ENCODE measurements at regions not wholly inside any gene's neighbourhood (a gene's known extent, or its start where the extent isn't known, plus 50 kb on each side); places are given as distances from the start of the nearest gene placed in this dataset.
"Not testable (repeated sequence)": the region's sequence is repeated elsewhere in the genome, so short reads cannot be mapped to it uniquely, and the experiment has no call there.

DNA sequence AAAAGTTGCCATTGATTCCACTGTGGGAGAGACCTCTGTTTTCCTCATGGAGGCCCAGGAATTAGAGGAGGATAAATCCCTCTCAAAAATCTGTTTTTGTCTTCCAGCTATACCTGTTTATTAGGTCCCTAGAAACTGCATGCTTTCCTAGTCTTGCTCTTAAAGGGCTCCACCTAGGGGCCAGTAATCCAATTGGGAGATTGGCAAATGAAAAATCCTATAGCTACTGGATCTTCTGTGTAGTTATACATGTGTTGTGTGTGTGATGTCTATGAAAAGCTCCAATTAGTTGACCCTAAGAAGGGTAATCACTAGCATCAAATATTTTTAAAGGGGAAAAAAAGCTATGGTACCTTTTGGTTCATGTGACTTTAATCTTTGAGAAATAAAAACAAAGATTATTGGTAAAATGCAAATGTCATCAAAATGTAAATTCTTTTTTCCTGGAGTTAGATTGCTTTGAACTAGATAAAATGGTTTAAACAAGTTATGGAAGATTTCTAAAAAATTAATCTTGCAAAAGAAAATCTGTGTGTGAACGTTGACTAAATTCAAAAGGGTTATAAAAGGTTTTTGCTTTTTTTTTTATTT lies 63.4 kb upstream of the C1QTNF9B start:
- H3K4me3 ChIP-seq (ENCODE audit: low read length in 3 of 3): no peak overlapping the region
- no peak overlapping the region for H3K27ac ChIP-seq (ENCODE audit: low read depth, low read length)
- no peaks in the 10 kb centered on the region for H3K9me3 ChIP-seq (ENCODE audit: control insufficient read depth in 3 of 3, low read length in 3 of 3)
- H3K4me1 ChIP-seq (ENCODE audit: control insufficient read depth in 3 of 3, insufficient read depth in 3 of 3, low read length in 3 of 3): no peaks in the 10 kb centered on the region
- no peaks in the 10 kb centered on the region for H3K27me3 ChIP-seq (ENCODE audit: control insufficient read depth in 3 of 3, insufficient read depth in 3 of 3, low read length in 3 of 3)
- H3K36me3 ChIP-seq (ENCODE audit: control insufficient read depth in 3 of 3, insufficient read depth in 3 of 3, low read length in 3 of 3): no peaks in the 10 kb centered on the region
- H3K9ac ChIP-seq (ENCODE audit: low read depth in 1 of 3, low read length in 3 of 3): no peak overlapping the region

DNA sequence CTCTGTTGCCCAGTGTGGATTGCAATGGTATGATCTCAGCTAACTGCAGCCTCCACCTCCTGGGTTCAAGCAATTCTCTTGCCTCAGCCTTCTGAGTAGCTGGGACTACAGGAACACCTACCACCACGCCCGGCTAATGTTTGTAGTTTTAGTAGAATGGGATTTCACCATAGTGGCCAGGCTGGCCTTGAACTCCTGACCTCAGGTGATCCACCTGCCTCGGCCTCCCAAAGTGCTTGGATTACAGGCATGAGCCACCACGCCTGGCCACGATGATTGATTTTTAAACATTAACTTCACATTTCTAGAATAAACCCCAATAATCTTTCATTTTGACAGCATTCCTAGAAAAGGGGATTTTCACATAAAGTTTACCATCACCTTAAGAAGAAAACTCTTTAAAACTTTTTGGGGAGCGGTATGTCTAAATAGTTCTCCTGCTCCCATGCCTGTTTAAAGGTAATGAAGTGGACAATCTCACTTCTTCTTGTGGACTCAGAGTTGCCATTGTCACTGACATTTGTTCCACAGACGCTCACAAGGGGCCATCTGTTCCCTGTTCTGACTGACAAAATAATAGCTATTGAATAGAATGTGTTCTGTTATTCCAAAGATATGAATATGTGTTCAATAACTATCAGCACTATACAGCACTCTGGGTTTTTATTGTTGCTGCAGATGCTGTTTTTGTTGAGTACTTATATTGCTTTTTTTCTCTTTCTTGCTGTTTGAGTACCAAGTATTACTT lies 66.1 kb upstream of the C1QTNF9B start:
- Histone ChIP-seq H3K27ac (ENCODE audit: low read depth, low read length) (no peak overlapping the region), H3K27me3 (ENCODE audit: control insufficient read depth in 3 of 3, insufficient read depth in 3 of 3, low read length in 3 of 3) (no peaks in the 10 kb centered on the region), H3K4me3 (ENCODE audit: low read length in 3 of 3) (no peak overlapping the region), H3K9me3 (ENCODE audit: control insufficient read depth in 3 of 3, low read length in 3 of 3) (no peaks in the 10 kb centered on the region), H3K4me1 (ENCODE audit: control insufficient read depth in 3 of 3, insufficient read depth in 3 of 3, low read length in 3 of 3) (no peaks in the 10 kb centered on the region), H3K9ac (ENCODE audit: low read depth in 1 of 3, low read length in 3 of 3) (no peak overlapping the region), H3K36me3 (ENCODE audit: control insufficient read depth in 3 of 3, insufficient read depth in 3 of 3, low read length in 3 of 3) (no peaks in the 10 kb centered on the region)

DNA sequence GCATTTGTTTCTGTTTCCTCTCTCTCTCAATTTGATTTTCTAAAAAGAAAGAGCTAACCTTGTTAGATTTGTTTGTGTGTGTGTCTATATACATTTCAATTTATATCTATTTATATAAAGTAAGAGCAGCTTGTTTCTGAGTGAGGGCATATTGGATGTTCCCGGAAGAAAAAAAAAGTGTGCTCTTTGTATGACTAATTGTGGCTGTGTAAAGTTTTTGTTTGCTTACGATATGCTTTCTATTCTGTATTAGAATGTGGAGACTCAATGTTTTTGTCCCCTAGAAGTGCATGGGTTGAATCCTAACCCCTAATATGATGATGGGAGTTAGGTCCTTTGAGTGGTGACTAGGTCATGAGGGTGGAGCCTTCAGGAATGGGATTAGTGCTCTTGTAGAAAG lies 66.6 kb upstream of the C1QTNF9B start:
- Histone ChIP-seq H3K36me3 (ENCODE audit: control insufficient read depth in 3 of 3, insufficient read depth in 3 of 3, low read length in 3 of 3) (no peaks in the 10 kb centered on the region), H3K27ac (ENCODE audit: low read depth, low read length) (no peak overlapping the region), H3K9ac (ENCODE audit: low read depth in 1 of 3, low read length in 3 of 3) (no peak overlapping the region), H3K9me3 (ENCODE audit: control insufficient read depth in 3 of 3, low read length in 3 of 3) (no peaks in the 10 kb centered on the region), H3K4me1 (ENCODE audit: control insufficient read depth in 3 of 3, insufficient read depth in 3 of 3, low read length in 3 of 3) (no peaks in the 10 kb centered on the region), H3K27me3 (ENCODE audit: control insufficient read depth in 3 of 3, insufficient read depth in 3 of 3, low read length in 3 of 3) (no peaks in the 10 kb centered on the region), H3K4me3 (ENCODE audit: low read length in 3 of 3) (no peak overlapping the region)

DNA sequence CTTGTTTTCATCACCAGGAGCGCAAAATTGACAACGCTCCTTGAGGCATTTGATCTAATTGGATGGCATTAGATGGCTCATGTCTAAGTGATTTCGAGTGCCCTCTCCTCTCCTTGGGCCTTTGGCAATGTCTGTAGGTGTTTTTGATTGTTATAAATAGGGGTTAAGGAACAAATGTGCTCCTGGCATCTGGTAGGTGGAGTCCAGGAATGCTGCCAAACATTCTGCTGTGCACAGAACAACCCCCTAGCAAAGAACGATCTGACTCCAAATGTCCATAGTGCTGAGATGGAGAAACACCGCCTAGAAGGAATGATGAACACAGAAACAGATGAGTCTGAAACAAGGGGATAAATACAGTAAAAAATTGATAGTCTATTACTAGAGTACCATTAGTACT lies 68.0 kb upstream of the C1QTNF9B start:
- Histone ChIP-seq H3K9me3 (ENCODE audit: control insufficient read depth in 3 of 3, low read length in 3 of 3) (no peaks in the 10 kb centered on the region), H3K4me1 (ENCODE audit: control insufficient read depth in 3 of 3, insufficient read depth in 3 of 3, low read length in 3 of 3) (no peaks in the 10 kb centered on the region), H3K27ac (ENCODE audit: low read depth, low read length) (no peak overlapping the region), H3K9ac (ENCODE audit: low read depth in 1 of 3, low read length in 3 of 3) (no peak overlapping the region), H3K4me3 (ENCODE audit: low read length in 3 of 3) (no peak overlapping the region), H3K36me3 (ENCODE audit: control insufficient read depth in 3 of 3, insufficient read depth in 3 of 3, low read length in 3 of 3) (no peaks in the 10 kb centered on the region), H3K27me3 (ENCODE audit: control insufficient read depth in 3 of 3, insufficient read depth in 3 of 3, low read length in 3 of 3) (no peaks in the 10 kb centered on the region)

DNA sequence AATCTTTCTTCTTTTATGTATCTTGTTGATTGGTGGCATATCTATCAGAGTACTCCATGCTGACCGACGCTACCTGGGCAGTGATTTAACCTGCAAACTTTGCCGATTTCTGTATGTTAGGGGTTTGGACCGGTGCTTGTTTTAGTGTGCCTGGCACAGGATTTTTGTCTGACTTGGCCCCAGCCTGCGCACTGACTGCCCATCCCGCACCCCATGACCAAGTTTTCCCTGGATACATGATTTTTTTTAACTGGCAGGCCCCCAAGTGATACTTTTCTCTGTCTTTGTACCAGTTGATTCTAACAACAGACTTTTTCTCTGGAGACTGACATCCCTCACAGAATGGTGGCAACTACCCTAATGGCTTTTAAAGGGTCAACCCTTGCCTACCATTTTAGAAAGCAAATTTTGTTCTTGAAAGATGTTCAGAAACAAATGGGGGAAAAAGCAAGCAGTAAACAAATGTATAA lies 69.0 kb upstream of the C1QTNF9B start:
- no peaks in the 10 kb centered on the region for H3K36me3 ChIP-seq (ENCODE audit: control insufficient read depth in 3 of 3, insufficient read depth in 3 of 3, low read length in 3 of 3)
- H3K9ac ChIP-seq (ENCODE audit: low read depth in 1 of 3, low read length in 3 of 3): no peak overlapping the region
- H3K27me3 ChIP-seq (ENCODE audit: control insufficient read depth in 3 of 3, insufficient read depth in 3 of 3, low read length in 3 of 3): no peaks in the 10 kb centered on the region
- H3K4me3 ChIP-seq (ENCODE audit: low read length in 3 of 3): peak overlapping the region in 1 of 3 donors; percentile 26
- H3K27ac ChIP-seq (ENCODE audit: low read depth, low read length): no peak overlapping the region
- H3K9me3 ChIP-seq (ENCODE audit: control insufficient read depth in 3 of 3, low read length in 3 of 3): no peaks in the 10 kb centered on the region
- H3K4me1 ChIP-seq (ENCODE audit: control insufficient read depth in 3 of 3, insufficient read depth in 3 of 3, low read length in 3 of 3): no peaks in the 10 kb centered on the region

DNA sequence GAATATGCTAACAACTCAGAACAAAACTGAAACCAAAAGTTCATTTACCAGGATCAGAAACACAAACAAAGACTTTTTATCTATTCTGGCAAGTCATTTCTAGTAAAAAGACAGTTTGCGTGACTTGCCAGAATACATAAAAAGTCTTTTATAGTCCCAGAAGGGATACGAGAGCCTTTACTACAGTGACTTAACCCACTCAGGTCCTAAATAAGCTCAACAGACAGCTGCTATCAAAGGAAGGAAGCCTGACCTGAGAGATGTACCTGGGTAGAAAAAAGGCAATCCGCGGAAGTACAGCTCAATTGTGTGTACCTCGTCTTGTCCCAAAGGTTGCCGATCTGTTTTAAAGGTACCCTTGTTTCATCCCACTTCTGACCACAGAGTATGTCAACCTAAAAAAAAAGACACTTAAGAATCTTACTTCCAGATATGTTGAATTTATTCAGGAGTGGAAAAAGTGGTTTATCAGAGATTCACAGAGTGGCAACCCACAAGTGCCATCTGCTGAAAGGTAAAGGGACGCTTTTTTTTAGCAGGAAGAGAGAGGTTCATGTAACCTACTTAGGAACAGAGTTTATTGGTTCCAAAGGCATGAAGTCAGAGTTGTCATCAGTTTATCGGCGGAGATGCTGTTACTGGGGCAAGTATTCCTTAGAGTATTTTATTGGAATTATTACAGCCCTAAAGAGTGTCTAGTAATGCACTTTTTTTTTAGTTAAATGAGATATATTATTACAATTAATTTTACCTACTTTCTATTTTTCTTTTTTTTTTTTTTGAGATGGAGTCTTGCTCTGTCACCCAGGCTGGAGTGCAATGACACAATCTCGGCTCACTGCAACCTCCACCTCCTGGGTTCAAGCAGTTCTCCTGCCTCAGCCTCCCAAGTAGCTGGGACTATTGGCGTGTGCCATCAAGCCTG lies 69.7 kb upstream of the C1QTNF9B start:
- Histone ChIP-seq H3K9ac (ENCODE audit: low read depth in 1 of 3, low read length in 3 of 3) (no peak overlapping the region), H3K9me3 (ENCODE audit: control insufficient read depth in 3 of 3, low read length in 3 of 3) (no peaks in the 10 kb centered on the region), H3K36me3 (ENCODE audit: control insufficient read depth in 3 of 3, insufficient read depth in 3 of 3, low read length in 3 of 3) (no peaks in the 10 kb centered on the region), H3K4me1 (ENCODE audit: control insufficient read depth in 3 of 3, insufficient read depth in 3 of 3, low read length in 3 of 3) (no peaks in the 10 kb centered on the region), H3K27me3 (ENCODE audit: control insufficient read depth in 3 of 3, insufficient read depth in 3 of 3, low read length in 3 of 3) (no peaks in the 10 kb centered on the region), H3K27ac (ENCODE audit: low read depth, low read length) (no peak overlapping the region), H3K4me3 (ENCODE audit: low read length in 3 of 3) (peak overlapping the region in 1 of 3 donors; percentile 26)

DNA sequence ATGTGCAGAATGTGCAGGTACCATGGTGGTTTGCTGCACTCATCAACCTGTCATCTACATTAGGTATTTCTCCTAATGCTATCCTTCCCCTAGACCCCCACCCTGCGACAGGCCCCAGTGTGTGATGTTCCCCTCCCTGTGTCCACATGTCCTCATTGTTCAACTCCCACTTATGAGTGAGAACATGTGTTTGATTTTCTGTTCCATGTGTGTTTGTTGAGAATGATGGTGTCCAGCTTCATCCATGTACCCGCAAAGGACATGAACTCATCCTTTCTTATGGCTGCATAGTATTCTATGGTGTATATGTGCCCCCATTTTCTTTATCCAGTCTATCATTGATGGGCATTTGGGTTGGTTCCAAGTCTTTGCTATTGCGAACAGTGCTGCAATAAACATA lies 70.5 kb upstream of the C1QTNF9B start:
- not testable (repeated sequence) for H3K9ac ChIP-seq (ENCODE audit: low read depth in 1 of 3, low read length in 3 of 3); H3K27ac ChIP-seq (ENCODE audit: low read depth, low read length); H3K4me1 ChIP-seq (ENCODE audit: control insufficient read depth in 3 of 3, insufficient read depth in 3 of 3, low read length in 3 of 3); H3K27me3 ChIP-seq (ENCODE audit: control insufficient read depth in 3 of 3, insufficient read depth in 3 of 3, low read length in 3 of 3); H3K4me3 ChIP-seq (ENCODE audit: low read length in 3 of 3); H3K36me3 ChIP-seq (ENCODE audit: control insufficient read depth in 3 of 3, insufficient read depth in 3 of 3, low read length in 3 of 3); H3K9me3 ChIP-seq (ENCODE audit: control insufficient read depth in 3 of 3, low read length in 3 of 3)

DNA sequence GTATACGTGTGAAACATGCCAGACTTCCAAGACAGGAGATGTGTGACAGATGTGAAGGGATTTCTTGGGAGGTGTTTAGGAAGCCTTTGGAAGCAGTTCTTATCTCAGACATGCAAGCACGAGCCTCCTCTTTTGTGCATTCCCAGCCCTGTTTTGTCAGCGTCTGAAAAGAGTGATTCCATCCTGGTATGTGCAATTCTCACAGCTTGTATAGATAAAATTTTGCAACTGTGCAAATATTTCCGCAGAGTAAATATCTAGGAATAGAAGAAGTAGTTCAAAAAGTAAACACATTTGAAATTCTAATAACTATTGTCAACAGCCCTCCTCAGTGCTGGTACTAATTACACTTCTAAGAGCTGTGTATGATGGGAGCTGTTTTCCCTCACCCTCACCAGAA lies 72.3 kb upstream of the C1QTNF9B start:
- no peaks in the 10 kb centered on the region for H3K9me3 ChIP-seq (ENCODE audit: control insufficient read depth in 3 of 3, low read length in 3 of 3)

DNA sequence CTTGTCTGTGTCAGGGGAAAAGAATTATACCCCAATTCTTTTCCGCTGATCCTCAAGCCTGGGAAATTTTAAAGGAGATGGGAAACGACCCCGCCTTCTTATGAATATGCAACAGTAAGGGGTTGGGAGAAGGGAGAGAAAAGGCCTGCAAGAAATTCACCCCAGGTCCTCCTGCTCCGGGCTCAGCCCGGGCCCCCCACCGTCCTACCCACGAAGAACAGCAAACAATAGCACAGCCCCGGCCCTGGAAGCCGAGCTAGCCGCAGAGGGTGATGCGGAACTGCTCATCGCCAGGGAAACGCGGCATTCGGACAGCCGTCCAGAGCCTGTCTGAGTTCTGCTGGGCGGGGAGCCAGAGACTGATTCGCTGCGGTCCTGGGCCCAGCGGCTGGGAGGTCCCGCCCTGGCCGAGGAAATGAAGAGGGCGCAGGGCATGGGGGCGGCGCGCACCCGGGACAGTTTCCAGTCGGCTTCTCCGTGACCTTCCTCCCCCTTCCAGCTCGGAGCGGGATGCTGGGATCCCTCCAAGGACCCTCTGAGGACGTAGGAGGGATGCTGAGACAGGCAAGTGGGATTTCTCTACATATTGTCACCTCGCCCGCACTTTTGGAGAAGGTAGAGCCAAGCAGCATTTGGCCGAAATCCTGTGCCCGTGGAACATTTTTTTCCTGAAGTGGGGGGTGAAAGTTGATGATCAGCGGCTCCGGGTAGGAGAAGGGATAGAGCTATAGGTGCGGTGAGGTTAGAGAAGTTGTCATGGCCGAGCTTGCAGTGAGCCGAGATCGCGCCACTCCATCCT lies 82.3 kb upstream of the C1QTNF9B start:
- Histone ChIP-seq H3K9me3 (ENCODE audit: control insufficient read depth in 3 of 3, low read length in 3 of 3) (no peaks in the 10 kb centered on the region), H3K4me3 (ENCODE audit: low read length in 3 of 3) (peak overlapping the region; percentile 68 to 81 (median 73)), H3K27ac (ENCODE audit: low read depth, low read length) (peak overlapping the region; percentile 64), H3K27me3 (ENCODE audit: control insufficient read depth in 3 of 3, insufficient read depth in 3 of 3, low read length in 3 of 3) (peaks cover 3 to 20% (median 20%) of the 10 kb centered on the region in 3 donors), H3K4me1 (ENCODE audit: control insufficient read depth in 3 of 3, insufficient read depth in 3 of 3, low read length in 3 of 3) (peaks cover 3 to 13% (median 12%) of the 10 kb centered on the region in 3 donors), H3K36me3 (ENCODE audit: control insufficient read depth in 3 of 3, insufficient read depth in 3 of 3, low read length in 3 of 3) (no peaks in the 10 kb centered on the region), H3K9ac (ENCODE audit: low read depth in 1 of 3, low read length in 3 of 3) (peak overlapping the region; percentile 40 to 65 (median 59))

More for the DNA sequence above, 72.3 kb upstream of the C1QTNF9B start:
- Histone ChIP-seq H3K36me3 (ENCODE audit: control insufficient read depth in 3 of 3, insufficient read depth in 3 of 3, low read length in 3 of 3) (no peaks in the 10 kb centered on the region), H3K27ac (ENCODE audit: low read depth, low read length) (no peak overlapping the region), H3K9ac (ENCODE audit: low read depth in 1 of 3, low read length in 3 of 3) (no peak overlapping the region), H3K4me3 (ENCODE audit: low read length in 3 of 3) (no peak overlapping the region), H3K27me3 (ENCODE audit: control insufficient read depth in 3 of 3, insufficient read depth in 3 of 3, low read length in 3 of 3) (no peaks in the 10 kb centered on the region), H3K4me1 (ENCODE audit: control insufficient read depth in 3 of 3, insufficient read depth in 3 of 3, low read length in 3 of 3) (no peaks in the 10 kb centered on the region)

Data from skeletal muscle tissue (tissue), 3 donors.